Common myeloid progenitor, CD34-positive (primary cell): ENCODE measurements at regions not wholly inside any gene's neighbourhood (a gene's known extent, or its start where the extent isn't known, plus 50 kb on each side); places are given as distances from the start of the nearest gene placed in this dataset.

Source experiments
- CTCF ChIA-PET: fragments of 350-600 bp; sonication (Branson Sonifier 250); formaldehyde crosslinking; loops from one replicate; lab custom pipeline; 2021; ENCODE audit warnings: antibody characterized with exemption; lab: Charles Lee
- POLR2A ChIA-PET: fragments of 350-600 bp; sonication (Branson Sonifier 250); formaldehyde crosslinking; loops from one replicate; lab custom pipeline; 2021; ENCODE audit warnings: antibody characterized with exemption; lab: Charles Lee
- DNase-seq, 3 donors: peaks; one replicate each; pipeline versions ENCODE4 v3.0.0 to v3.0.0-alpha.2; 2013
- H3K27ac ChIP-seq, 2 experiments: 1 replicate in 1 of 2; 2 replicates in 1 of 2; pipeline ENCODE4 v1.7.0; 2013; ENCODE audit warnings: inconsistent platforms in 2 of 2, low read length in 2 of 2, mild to moderate bottlenecking in 2 of 2, low read depth in 1 of 2, moderate library complexity in 1 of 2; ENCODE audit not compliant: severe bottlenecking in 2 of 2, insufficient read depth in 1 of 2, poor library complexity in 1 of 2
- H3K27me3 ChIP-seq, 5 experiments: replicated peaks in 2 of 5; 1 replicate in 3 of 5; 2 replicates in 2 of 5; pipeline versions ENCODE4 v1.6.1 to v1.7.0; 2013; ENCODE audit warnings: low read length in 4 of 5, mild to moderate bottlenecking in 2 of 5, moderate library complexity in 2 of 5, inconsistent platforms in 1 of 5; ENCODE audit not compliant: insufficient read depth in 5 of 5, control insufficient read depth in 4 of 5
- H3K36me3 ChIP-seq, 4 experiments: 1 replicate in 2 of 4; 2 replicates in 2 of 4; pipeline versions ENCODE4 v1.6.1 to v1.7.0; 2013; ENCODE audit warnings: low read length in 3 of 4, control low read depth in 1 of 4, mild to moderate bottlenecking in 1 of 4; ENCODE audit not compliant: control insufficient read depth in 4 of 4, insufficient read depth in 4 of 4
- H3K4me1 ChIP-seq, 4 experiments: 1 replicate in 3 of 4; 2 replicates in 1 of 4; pipeline versions ENCODE4 v1.6.1 to v1.7.1; 2013; ENCODE audit warnings: low read length in 3 of 4, mild to moderate bottlenecking in 3 of 4, control low read depth in 1 of 4, inconsistent platforms in 1 of 4, moderate library complexity in 1 of 4; ENCODE audit not compliant: control insufficient read depth in 4 of 4, insufficient read depth in 4 of 4; ENCODE audit errors: control extremely low read depth in 1 of 4
- H3K4me3 ChIP-seq, 7 experiments: 1 replicate in 4 of 7; 2 replicates in 3 of 7; pipeline versions ENCODE4 v1.5.1 to v1.7.0; 2013; ENCODE audit warnings: mild to moderate bottlenecking in 7 of 7, low read length in 6 of 7, moderate library complexity in 6 of 7, inconsistent platforms in 2 of 7, low read depth in 2 of 7, control low read depth in 1 of 7; ENCODE audit not compliant: insufficient read depth in 4 of 7, control insufficient read depth in 1 of 7; ENCODE audit errors: extremely low read depth in 1 of 7
- H3K9me3 ChIP-seq, 5 experiments: 1 replicate in 4 of 5; 2 replicates in 1 of 5; pipeline versions ENCODE4 v1.6.1 to v1.7.1; 2013; ENCODE audit warnings: low read length in 4 of 5, mild to moderate bottlenecking in 2 of 5, inconsistent platforms in 1 of 5, low read depth in 1 of 5, moderate library complexity in 1 of 5; ENCODE audit not compliant: control insufficient read depth in 4 of 5, insufficient read depth in 2 of 5; ENCODE audit errors: control extremely low read depth in 1 of 5
- WGBS: methylation state at CpG from one replicate; pipeline ENCODE4 v1.1.5; 2013; ENCODE audit not compliant: insufficient coverage; 5-methylcytosine and 5-hydroxymethylcytosine counted together

DNA sequence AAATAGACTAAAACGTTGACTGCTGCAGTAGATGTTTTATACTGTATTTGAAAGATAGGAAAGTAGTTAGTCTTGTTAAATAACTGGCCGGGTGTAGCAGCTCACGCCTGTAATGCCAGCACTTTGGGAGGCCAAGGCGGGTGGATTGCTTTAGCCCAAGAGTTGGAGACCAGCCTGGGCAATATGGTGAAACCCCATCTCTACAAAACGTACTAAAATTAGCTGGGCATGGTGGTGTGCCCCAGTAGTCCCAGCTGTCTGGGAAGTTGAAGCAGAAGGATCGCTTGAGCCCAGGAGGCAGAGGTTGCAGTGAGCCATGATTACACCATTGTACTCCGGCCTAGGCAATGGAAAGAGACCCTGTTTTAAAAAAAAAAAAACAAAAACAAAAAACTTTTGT lies 60.5 kb upstream of the ULK4 start:
- Histone ChIP-seq H3K4me1 (peaks cover 26 to 52% (median 40%) of the 10 kb centered on the region in 4 experiments), H3K27ac (no peak overlapping the region), H3K4me3 (no peak overlapping the region), H3K36me3 (no peaks in the 10 kb centered on the region), H3K27me3 (no peaks in the 10 kb centered on the region), H3K9me3 (no peaks in the 10 kb centered on the region)
- CTCF ChIA-PET = interaction anchor here (1.4 kb wide), 1 partner anchor 77 kb away, joined by 4 read pairs; no protein-coding TSS in a partner anchor
- WGBS = 92% methylated on average over 6 of the region's 7 CpGs
- POLR2A ChIA-PET = no interaction called here
- DNase-seq = no peak

DNA sequence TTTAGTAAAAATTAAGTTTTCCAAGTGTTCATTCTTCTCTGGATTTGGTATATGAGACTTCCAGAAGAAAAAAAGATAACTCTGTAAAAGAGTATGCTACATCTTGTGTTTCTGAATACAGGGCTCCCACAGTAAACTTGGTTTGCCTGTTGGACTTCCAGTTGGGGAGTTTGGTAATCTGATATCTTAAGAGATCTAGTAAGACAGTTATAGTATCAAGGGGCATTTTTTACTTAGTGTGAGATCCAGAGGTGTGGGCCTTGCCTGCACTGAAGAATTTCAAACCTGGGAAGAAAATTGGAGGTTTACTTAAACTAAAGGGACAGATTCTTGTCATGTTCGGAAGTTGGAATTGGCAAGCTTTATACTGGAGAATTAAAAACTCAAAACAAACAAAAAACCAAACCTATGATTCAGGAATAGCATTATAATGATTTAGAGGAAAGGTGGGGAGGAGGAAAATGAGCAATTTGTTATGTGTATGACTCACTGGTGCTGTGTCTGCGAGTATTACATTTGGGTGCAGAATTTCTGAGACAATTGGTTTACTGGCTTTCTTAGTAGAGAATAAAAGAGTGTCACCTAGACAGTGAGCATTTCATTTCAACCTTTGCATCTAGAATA lies 58.9 kb upstream of the ULK4 start:
- CTCF ChIA-PET = interaction anchor here (0.7 to 1.4 kb wide), 5 partner anchors 12 to 78 kb away, joined by 3 to 4 read pairs (median 3); no protein-coding TSS in a partner anchor
- Histone ChIP-seq H3K27ac (no peak overlapping the region), H3K4me1 (peaks cover 22 to 51% (median 36%) of the 10 kb centered on the region in 4 experiments), H3K27me3 (no peaks in the 10 kb centered on the region), H3K36me3 (no peaks in the 10 kb centered on the region), H3K4me3 (no peak overlapping the region), H3K9me3 (no peaks in the 10 kb centered on the region)
- DNase-seq = peak in 1 of 3 donors; percentile 47
- WGBS = no CpG with 5 or more reads among the region's 2 CpGs
- POLR2A ChIA-PET = no interaction called here

- peaks cover 20 to 51% (median 34%) of the 10 kb centered on the region in 4 experiments for H3K4me1 ChIP-seq
- no peak overlapping the region for H3K27ac ChIP-seq
- no peaks in the 10 kb centered on the region for H3K27me3 ChIP-seq
- CTCF ChIA-PET = interaction anchor here (0.7 to 3.0 kb wide), 6 partner anchors 13 to 80 kb away, joined by 3 to 11 read pairs (median 3); no protein-coding TSS in a partner anchor
- POLR2A ChIA-PET = no interaction called here
- no peak for DNase-seq
- H3K36me3 ChIP-seq = no peaks in the 10 kb centered on the region
- 100% methylated on average over 3 of the region's 5 CpGs for WGBS
- H3K4me3 ChIP-seq = no peak overlapping the region
- no peaks in the 10 kb centered on the region for H3K9me3 ChIP-seq
These were observed 58.0 kb upstream of the ULK4 start for GRCh38 chr3:42019953-42020260.

DNA sequence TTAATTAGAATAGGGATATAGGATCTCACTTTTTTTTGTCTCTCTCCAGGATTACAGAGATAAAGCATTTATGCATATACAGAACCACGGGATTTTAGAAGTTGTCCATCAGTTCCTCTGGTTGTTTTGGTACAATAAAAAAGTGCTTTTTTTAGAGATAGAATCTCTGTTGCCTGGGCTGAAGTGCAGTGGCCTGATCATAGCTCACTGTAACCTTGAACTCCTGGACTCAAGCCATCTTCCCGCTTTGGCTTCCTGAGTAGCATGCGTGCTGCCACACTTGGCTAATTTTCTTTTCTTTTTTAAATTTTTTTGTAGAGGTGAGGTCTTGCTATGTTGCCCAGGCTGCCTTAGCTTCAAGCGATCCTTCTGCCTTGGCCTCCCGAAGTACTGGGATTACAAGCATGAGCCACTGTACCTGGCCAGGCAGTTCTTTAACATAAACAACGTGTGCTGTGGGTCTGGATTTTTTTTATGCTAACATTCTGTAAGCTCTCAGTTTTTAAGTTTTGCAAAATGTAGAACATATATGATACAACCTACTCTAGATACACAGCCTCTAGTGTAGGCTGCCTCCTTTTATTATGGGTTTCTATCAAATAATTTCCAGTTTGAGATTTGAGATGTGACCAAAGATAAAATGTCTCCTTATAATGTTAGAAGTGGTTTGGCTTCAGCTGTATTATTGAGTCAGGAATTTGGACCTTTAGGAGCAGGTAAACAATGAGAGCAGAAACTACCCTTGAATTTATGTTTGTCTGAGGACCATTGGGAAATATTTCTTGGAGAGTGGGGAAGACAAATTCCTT lies 57.4 kb upstream of the ULK4 start:
- no peaks in the 10 kb centered on the region for H3K36me3 ChIP-seq
- H3K27ac ChIP-seq = no peak overlapping the region
- H3K4me3 ChIP-seq = no peak overlapping the region
- 25% methylated on average over 2 of the region's 6 CpGs for WGBS
- H3K9me3 ChIP-seq = no peaks in the 10 kb centered on the region
- ChIA-PET POLR2A (no interaction called here), CTCF (interaction anchor here (1.0 to 3.0 kb wide), 4 partner anchors 21 to 81 kb away, joined by 3 to 11 read pairs (median 3); no protein-coding TSS in a partner anchor)
- H3K4me1 ChIP-seq = peaks cover 19 to 51% (median 33%) of the 10 kb centered on the region in 4 experiments
- DNase-seq = no peak
- no peaks in the 10 kb centered on the region for H3K27me3 ChIP-seq

DNA sequence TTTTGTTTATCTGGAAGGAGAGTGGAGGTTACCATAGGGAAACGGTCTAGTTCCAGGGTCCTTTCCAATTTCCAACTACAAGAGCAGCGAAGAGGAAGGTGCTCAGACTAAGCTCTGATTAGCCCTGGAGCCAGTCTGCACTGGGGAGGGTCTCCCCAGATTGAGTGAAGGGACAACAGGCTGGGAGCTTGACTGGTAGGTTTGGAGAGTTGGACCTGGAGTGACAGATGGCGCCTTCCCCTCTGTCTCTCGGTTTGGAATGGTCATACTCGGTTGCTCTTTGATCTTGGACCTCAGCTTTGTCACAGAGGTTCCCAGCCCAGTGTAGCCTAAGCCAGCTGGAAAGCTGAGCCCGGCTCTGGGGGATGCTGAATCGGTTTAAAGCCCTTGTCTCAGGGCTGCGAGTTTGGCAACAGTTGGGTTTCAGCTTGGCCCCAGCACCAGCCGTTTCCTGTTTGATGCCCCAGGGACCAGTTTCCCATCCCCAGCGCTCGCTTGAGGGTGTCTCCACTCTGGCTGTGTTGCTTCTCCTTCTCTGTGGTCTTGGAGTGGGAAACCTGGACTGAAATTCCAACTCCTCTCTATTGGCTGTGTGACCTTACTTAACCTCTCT lies 53.1 kb upstream of the ULK4 start:
- Histone ChIP-seq H3K4me1 (peaks cover 22 to 55% (median 39%) of the 10 kb centered on the region in 4 experiments), H3K27ac (peak overlapping the region; percentile 58 to 89), H3K36me3 (no peaks in the 10 kb centered on the region), H3K27me3 (no peaks in the 10 kb centered on the region), H3K4me3 (peak overlapping the region; percentile 1 to 92 (median 83)), H3K9me3 (no peaks in the 10 kb centered on the region)
- CTCF ChIA-PET = interaction anchor here (1.1 to 1.9 kb wide), 9 partner anchors 10 to 117 kb away, joined by 3 to 9 read pairs (median 7); no protein-coding TSS in a partner anchor
- POLR2A ChIA-PET = interaction anchor here (0.9 kb wide), 2 partner anchors 58 to 716 kb away, joined by 4 to 5 read pairs; no protein-coding TSS in a partner anchor
- 4% methylated on average over 11 of the region's 11 CpGs for WGBS
- peak in 2 of 3 donors; percentile 61 to 69 for DNase-seq

DNA sequence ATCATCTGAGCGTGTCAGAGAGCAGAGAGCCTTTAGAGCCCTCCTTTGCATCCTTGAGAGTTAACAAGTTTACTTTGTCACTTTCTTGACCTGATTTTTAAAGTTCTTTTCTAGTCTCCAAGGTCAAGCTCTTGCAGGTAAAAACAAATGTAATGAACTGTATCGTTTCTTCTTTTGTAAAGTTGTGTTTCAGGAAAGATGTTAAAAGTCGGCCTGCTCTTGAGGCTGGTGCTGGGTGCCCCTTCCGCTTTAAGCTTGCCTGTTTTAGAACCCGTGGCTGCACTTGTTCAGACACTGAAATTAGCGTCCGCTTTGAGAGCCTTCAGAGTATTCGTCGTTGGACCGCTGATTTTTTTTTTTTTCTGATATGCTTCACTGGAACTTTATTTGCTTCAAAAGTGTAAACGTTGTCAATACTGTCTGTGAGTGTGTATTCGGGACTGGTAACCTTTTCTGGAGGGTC lies 52.6 kb upstream of the ULK4 start:
- POLR2A ChIA-PET = interaction anchor here (0.6 to 0.9 kb wide), 2 partner anchors 36 to 717 kb away, joined by 4 to 5 read pairs; no protein-coding TSS in a partner anchor

More for the DNA sequence above, 52.6 kb upstream of the ULK4 start:
- Histone ChIP-seq H3K4me1 (peaks cover 22 to 54% (median 38%) of the 10 kb centered on the region in 4 experiments), H3K27me3 (no peaks in the 10 kb centered on the region), H3K4me3 (peak overlapping the region; percentile 65 to 92 (median 83)), H3K36me3 (no peaks in the 10 kb centered on the region), H3K9me3 (no peaks in the 10 kb centered on the region), H3K27ac (peak overlapping the region; percentile 58 to 89)
- DNase-seq = peak in 2 of 3 donors; percentile 37 to 56
- 0% methylated on average over 10 of the region's 12 CpGs for WGBS
- CTCF ChIA-PET = interaction anchor here (1.1 to 1.9 kb wide), 9 partner anchors 10 to 116 kb away, joined by 3 to 9 read pairs (median 7); no protein-coding TSS in a partner anchor
